GM23338 (cell line): ENCODE measurements at regions not wholly inside any gene's neighbourhood (a gene's known extent, or its start where the extent isn't known, plus 50 kb on each side); places are given as distances from the start of the nearest gene placed in this dataset.

Experiments
- ATAC-seq: fragments of 200-7000 bp; cut with Tn5 transposase; 3 replicates; pipeline ENCODE4 v1.9.1; 2020
- DNase-seq: peaks from one replicate; pipeline ENCODE4 v3.0.0-alpha.2; 2015; ENCODE audit warnings: low spot score
- H2AFZ ChIP-seq: fragments of 200-600 bp; sonication (generic); 2 replicates; pipeline ENCODE4 v1.8.0; 2016; ENCODE audit warnings: antibody characterized with exemption, mild to moderate bottlenecking, moderate library complexity
- H3F3A ChIP-seq: fragments of 200-600 bp; sonication (generic); replicated peaks from 2 replicates; pipeline ENCODE4 v1.8.0; 2017; ENCODE audit warnings: antibody characterized with exemption, mixed run types, low read depth
- H3K27ac ChIP-seq: fragments of 200-600 bp; sonication (generic); 2 replicates; pipeline ENCODE4 v1.6.1; 2016; ENCODE audit warnings: low read depth
- H3K27me3 ChIP-seq: fragments of 200-600 bp; sonication (generic); 2 replicates; pipeline ENCODE4 v1.8.0; 2016; ENCODE audit warnings: mild to moderate bottlenecking, mixed run types, moderate library complexity; ENCODE audit not compliant: insufficient read depth
- H3K36me3 ChIP-seq: fragments of 200-600 bp; sonication (generic); 2 replicates; pipeline ENCODE4 v1.8.0; 2016; ENCODE audit warnings: mild to moderate bottlenecking; ENCODE audit not compliant: insufficient read depth
- H3K4me1 ChIP-seq: fragments of 200-600 bp; sonication (generic); 2 replicates; pipeline ENCODE4 v1.8.0; 2016; ENCODE audit warnings: mild to moderate bottlenecking, moderate library complexity; ENCODE audit not compliant: insufficient read depth
- H3K4me2 ChIP-seq: fragments of 200-600 bp; sonication (generic); 2 replicates; pipeline ENCODE4 v1.7.1; 2017; ENCODE audit warnings: mixed run types
- H3K4me3 ChIP-seq: fragments of 200-600 bp; sonication (generic); 2 replicates; pipeline ENCODE4 v1.6.1; 2016; ENCODE audit warnings: mixed run types
- H3K79me2 ChIP-seq: fragments of 200-600 bp; sonication (generic); replicated peaks from 2 replicates; pipeline ENCODE4 v1.8.0; 2017; ENCODE audit warnings: mild to moderate bottlenecking; ENCODE audit not compliant: insufficient read depth
- H3K9me2 ChIP-seq: fragments of 200-600 bp; sonication (generic); 2 replicates; pipeline ENCODE4 v1.8.0; 2017; ENCODE audit not compliant: insufficient read depth
- H4K20me1 ChIP-seq: fragments of 200-600 bp; sonication (generic); replicated peaks from 2 replicates; pipeline ENCODE4 v1.8.0; 2017; ENCODE audit warnings: mild to moderate bottlenecking; ENCODE audit not compliant: insufficient read depth
- H3K27ac Mint-ChIP-seq: 2 replicates; pipeline ENCODE4 v1.8.0; 2020; ENCODE audit warnings: inconsistent platforms, mild to moderate bottlenecking, moderate library complexity, mixed read lengths
- H3K27me3 Mint-ChIP-seq: 3 replicates; pipeline ENCODE4 v1.8.0; 2022; ENCODE audit warnings: low read depth, mild to moderate bottlenecking, moderate library complexity, mixed read lengths, inconsistent platforms; ENCODE audit not compliant: insufficient read depth, poor library complexity
- H3K36me3 Mint-ChIP-seq: 3 replicates; pipeline ENCODE4 v1.8.0; 2021; ENCODE audit warnings: low read depth, mild to moderate bottlenecking, inconsistent platforms, moderate library complexity, mixed read lengths
- H3K4me1 Mint-ChIP-seq: 3 replicates; pipeline ENCODE4 v1.8.0; 2020; ENCODE audit warnings: mild to moderate bottlenecking, inconsistent platforms, mixed read lengths
- H3K4me3 Mint-ChIP-seq: 3 replicates; pipeline ENCODE4 v1.8.0; 2021; ENCODE audit warnings: moderate library complexity, mild to moderate bottlenecking, inconsistent platforms, mixed read lengths
- H3K9me3 Mint-ChIP-seq: 3 replicates; pipeline ENCODE4 v1.8.0; 2020; ENCODE audit warnings: moderate library complexity, mild to moderate bottlenecking, inconsistent platforms, mixed read lengths
- CREB1 ChIP-seq: fragments of 250-450 bp; sonication (Bioruptor Pico); IDR thresholded peaks from 2 replicates; pipeline ENCODE4 v1.5.0; 2020; ENCODE audit warnings: low read depth, mild to moderate bottlenecking, moderate library complexity
- ETS1 ChIP-seq: IDR thresholded peaks from 2 replicates; pipeline ENCODE4 v1.6.1; 2016; ENCODE audit warnings: antibody characterized with exemption
- EZH2 ChIP-seq: fragments of 200-600 bp; sonication (generic); IDR thresholded peaks from one replicate; pipeline ENCODE4 v1.8.0; 2017; ENCODE audit warnings: antibody characterized with exemption, mild to moderate bottlenecking, low read depth; ENCODE audit not compliant: unreplicated experiment
- EZH2phosphoT487 ChIP-seq: fragments of 200-600 bp; sonication (generic); IDR thresholded peaks from one replicate; pipeline ENCODE4 v1.8.1; 2018; ENCODE audit warnings: antibody characterized with exemption; ENCODE audit not compliant: unreplicated experiment
- JUNB ChIP-seq: IDR thresholded peaks from one replicate; pipeline ENCODE4 v1.6.1; 2016; ENCODE audit warnings: antibody characterized with exemption; ENCODE audit not compliant: unreplicated experiment
- POLR2AphosphoS5 ChIP-seq: IDR thresholded peaks from 2 replicates; pipeline ENCODE4 v1.6.1; 2016; ENCODE audit warnings: antibody characterized with exemption, low read depth
- REST ChIP-seq: IDR thresholded peaks from one replicate; pipeline ENCODE4 v1.6.1; 2018; ENCODE audit warnings: antibody characterized with exemption; ENCODE audit not compliant: unreplicated experiment
- ZNF114 ChIP-seq: fragments of 250-450 bp; sonication (Bioruptor Pico); IDR thresholded peaks from 2 replicates; pipeline ENCODE4 v1.5.0; 2020; ENCODE audit warnings: mild to moderate bottlenecking, moderate library complexity
- ZNF462 ChIP-seq: fragments of 250-450 bp; sonication (Bioruptor Pico); IDR thresholded peaks from 2 replicates; pipeline ENCODE4 v1.5.0; 2020; ENCODE audit warnings: mild to moderate bottlenecking, moderate library complexity

GRCh38 chr1:115412286-115412685 lies 74.2 kb upstream of the NGF start:
- no peak for ATAC-seq

GRCh38 chr1:115411371-115412063 lies 73.5 kb upstream of the NGF start:
- H3K4me1 Mint-ChIP-seq: peaks cover 9% of the 10 kb centered on the region
- Histone ChIP-seq H3K27me3 (no peaks in the 10 kb centered on the region), H3F3A (no peaks in the 10 kb centered on the region), H3K4me1 (no peaks in the 10 kb centered on the region), H3K4me3 (no peak overlapping the region), H3K36me3 (0 out of 2 replicates have a peak, but pooled peaks cover under 1% of the 10 kb centered on the region), H2AFZ (no peak overlapping the region), H3K9me2 (0 out of 2 replicates have a peak, but pooled peaks cover 5% of the 10 kb centered on the region), H3K4me2 (no peak overlapping the region), H4K20me1 (no peaks in the 10 kb centered on the region), H3K27ac (no peak overlapping the region), H3K79me2 (no peaks in the 10 kb centered on the region)
- ATAC-seq: no peak
- DNase-seq: no peak
- no peak overlapping the region for H3K4me3 Mint-ChIP-seq
- H3K36me3 Mint-ChIP-seq: no peaks in the 10 kb centered on the region
- H3K27me3 Mint-ChIP-seq: peaks cover 2% of the 10 kb centered on the region
- 0 out of 3 replicates have a peak, but pooled peaks cover 4% of the 10 kb centered on the region for H3K9me3 Mint-ChIP-seq
- H3K27ac Mint-ChIP-seq: no peak overlapping the region
- TF ChIP-seq EZH2phosphoT487 (no peak), POLR2AphosphoS5 (no peak), ZNF114 (CRISPR knock-in tag) (no peak), REST (no peak), EZH2 (no peak), ZNF462 (CRISPR knock-in tag) (no peak)

More at GRCh38 chr1:115412286-115412685, 74.2 kb upstream of the NGF start:
- H3K79me2 ChIP-seq: no peaks in the 10 kb centered on the region
- 0 out of 2 replicates have a peak, but pooled peaks cover 5% of the 10 kb centered on the region for H3K9me2 ChIP-seq
- Mint-ChIP-seq H3K27me3 (peaks cover 2% of the 10 kb centered on the region), H3K27ac (no peak overlapping the region), H3K4me3 (no peak overlapping the region), H3K36me3 (no peaks in the 10 kb centered on the region), H3K4me1 (peaks cover 9% of the 10 kb centered on the region), H3K9me3 (peaks cover 4% of the 10 kb centered on the region; the same call in 1 of the 3 replicates)
- H3K4me3 ChIP-seq: no peak overlapping the region
- H3K36me3 ChIP-seq: 0 out of 2 replicates have a peak, but pooled peaks cover 6% of the 10 kb centered on the region
- DNase-seq: no peak
- H3K27me3 ChIP-seq: no peaks in the 10 kb centered on the region
- H3K27ac ChIP-seq: no peak overlapping the region
- H3K4me1 ChIP-seq: no peaks in the 10 kb centered on the region
- H3F3A ChIP-seq: no peaks in the 10 kb centered on the region
- peak overlapping the region; percentile 24; the same call in 1 of the 2 replicates for H2AFZ ChIP-seq
- no peaks in the 10 kb centered on the region for H4K20me1 ChIP-seq
- H3K4me2 ChIP-seq: no peak overlapping the region
- TF ChIP-seq ETS1 (no peak), CREB1 (no peak), JUNB (no peak)
